Neuron (in vitro differentiated cells): ENCODE measurements at regions not wholly inside any gene's neighbourhood (a gene's known extent, or its start where the extent isn't known, plus 50 kb on each side); places are given as distances from the start of the nearest gene placed in this dataset.

Source experiments
- H2AFZ ChIP-seq: one replicate; pipeline ENCODE4 v1.6.1; 2013; ENCODE audit warnings: low read depth, mild to moderate bottlenecking, inconsistent platforms, low read length, moderate library complexity
- H3K27me3 ChIP-seq: one replicate; pipeline ENCODE4 v1.6.1; 2013; ENCODE audit warnings: low read length; ENCODE audit not compliant: insufficient read depth
- H3K36me3 ChIP-seq: one replicate; pipeline ENCODE4 v1.6.1; 2013; ENCODE audit warnings: low read length; ENCODE audit not compliant: insufficient read depth
- H3K4me1 ChIP-seq: one replicate; pipeline ENCODE4 v1.6.1; 2013; ENCODE audit warnings: low read length; ENCODE audit not compliant: insufficient read depth
- H3K4me3 ChIP-seq: 2 replicates; pipeline ENCODE4 v1.5.1; 2013; ENCODE audit warnings: mild to moderate bottlenecking, low read length, moderate library complexity
- H3K9me3 ChIP-seq: one replicate; pipeline ENCODE4 v1.6.1; 2013; ENCODE audit warnings: low read length

DNA sequence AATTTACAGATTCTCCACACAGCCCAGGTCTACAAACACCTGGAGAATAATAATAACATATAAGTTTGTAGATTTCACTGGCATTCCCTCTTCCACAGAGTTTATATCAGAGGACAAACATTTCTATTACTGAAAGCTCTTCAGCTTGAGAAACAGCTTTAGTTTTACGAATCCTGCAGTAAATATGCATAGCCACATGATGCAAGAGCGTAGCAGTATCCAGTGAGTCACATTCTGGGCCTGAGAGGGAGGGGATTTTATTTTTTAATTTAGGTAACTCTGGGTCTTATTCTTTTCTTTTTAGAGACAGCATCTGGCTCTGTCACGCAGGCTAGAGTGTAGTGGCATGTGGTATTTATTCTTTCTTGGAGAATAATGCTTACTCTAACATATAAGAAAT is 1002.8 kb downstream of the TRHDE start:
- no peaks in the 10 kb centered on the region for H3K27me3 ChIP-seq
- no peak overlapping the region for H3K4me3 ChIP-seq
- H2AFZ ChIP-seq = no peak overlapping the region
- H3K4me1 ChIP-seq = no peaks in the 10 kb centered on the region
- H3K9me3 ChIP-seq = no peaks in the 10 kb centered on the region
- no peaks in the 10 kb centered on the region for H3K36me3 ChIP-seq

DNA sequence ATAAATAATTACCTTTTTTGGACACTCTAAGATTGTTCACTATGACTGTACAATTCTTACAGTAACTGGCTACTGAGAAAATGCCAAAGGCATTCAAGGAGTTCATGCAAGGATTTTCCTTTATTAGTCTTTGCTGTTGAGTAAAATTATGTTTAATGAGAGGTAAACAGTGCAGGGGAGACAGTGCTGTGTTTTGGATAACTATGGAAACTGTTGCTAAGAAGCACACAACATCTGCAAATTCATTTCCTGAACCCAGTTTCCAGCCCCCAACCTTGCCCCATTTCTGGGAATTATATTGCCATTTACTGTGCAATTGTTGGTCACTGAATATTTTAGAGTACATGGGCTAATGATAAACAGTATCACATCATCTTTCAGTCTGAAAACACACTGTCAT is 1005.8 kb downstream of the TRHDE start:
- no peaks in the 10 kb centered on the region for H3K9me3 ChIP-seq
- H2AFZ ChIP-seq = no peak overlapping the region
- no peaks in the 10 kb centered on the region for H3K4me1 ChIP-seq
- H3K4me3 ChIP-seq = no peak overlapping the region
- H3K36me3 ChIP-seq = no peaks in the 10 kb centered on the region
- no peaks in the 10 kb centered on the region for H3K27me3 ChIP-seq

DNA sequence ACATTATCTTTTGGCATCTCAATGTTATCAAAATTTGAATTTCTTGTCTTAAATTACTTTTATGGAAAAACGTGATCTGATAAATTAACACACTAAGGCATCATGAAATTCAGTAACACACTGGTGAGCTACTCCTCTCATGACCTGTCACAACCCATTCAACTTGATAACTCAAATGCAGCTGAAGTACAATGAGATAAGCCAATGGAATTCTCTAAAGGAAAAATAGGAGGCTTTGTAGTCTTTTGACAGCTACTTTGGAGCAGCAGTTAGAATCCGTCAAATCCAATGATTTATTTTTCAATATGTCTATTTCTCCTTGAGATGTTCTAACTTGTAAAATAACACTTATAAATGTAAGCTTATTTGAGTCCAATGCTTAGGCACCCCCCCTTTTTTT is 1029.4 kb downstream of the TRHDE start:
- Histone ChIP-seq H2AFZ (no peak overlapping the region), H3K27me3 (no peaks in the 10 kb centered on the region), H3K4me1 (no peaks in the 10 kb centered on the region), H3K9me3 (no peaks in the 10 kb centered on the region), H3K36me3 (no peaks in the 10 kb centered on the region), H3K4me3 (no peak overlapping the region)

- H3K4me3 ChIP-seq = no peak overlapping the region
- H3K36me3 ChIP-seq = no peaks in the 10 kb centered on the region
- no peaks in the 10 kb centered on the region for H3K9me3 ChIP-seq
- no peak overlapping the region for H2AFZ ChIP-seq
- no peaks in the 10 kb centered on the region for H3K27me3 ChIP-seq
- no peaks in the 10 kb centered on the region for H3K4me1 ChIP-seq
Measured at GRCh38 chr12:73307260-73307659, 1035.1 kb downstream of the TRHDE start.

GRCh38 chr12:73308079-73308478 is 1035.9 kb downstream of the TRHDE start:
- H3K27me3 ChIP-seq = no peaks in the 10 kb centered on the region
- no peak overlapping the region for H3K4me3 ChIP-seq
- H2AFZ ChIP-seq = no peak overlapping the region
- no peaks in the 10 kb centered on the region for H3K4me1 ChIP-seq
- H3K9me3 ChIP-seq = no peaks in the 10 kb centered on the region
- no peaks in the 10 kb centered on the region for H3K36me3 ChIP-seq

DNA sequence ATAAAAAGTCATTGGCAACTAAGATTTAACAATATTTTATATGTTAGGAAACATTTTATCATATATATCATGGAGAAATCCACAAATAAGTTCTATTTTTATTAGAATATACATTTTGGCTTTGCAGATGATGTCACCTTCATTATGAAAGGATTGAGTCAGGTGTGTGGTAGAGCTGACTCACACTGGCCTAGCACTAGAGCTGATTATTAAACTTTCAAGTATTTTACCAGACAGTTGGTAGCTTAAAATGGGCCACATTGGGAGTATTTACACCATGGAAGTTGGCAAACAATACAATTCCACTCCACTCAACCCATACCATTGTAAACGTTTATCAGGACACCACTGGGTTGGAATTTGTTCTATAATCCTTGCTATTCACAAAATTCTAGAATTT is 1036.6 kb downstream of the TRHDE start:
- H3K36me3 ChIP-seq = no peaks in the 10 kb centered on the region
- H3K4me1 ChIP-seq = no peaks in the 10 kb centered on the region
- no peaks in the 10 kb centered on the region for H3K9me3 ChIP-seq
- H3K4me3 ChIP-seq = no peak overlapping the region
- no peaks in the 10 kb centered on the region for H3K27me3 ChIP-seq
- H2AFZ ChIP-seq = no peak overlapping the region

DNA sequence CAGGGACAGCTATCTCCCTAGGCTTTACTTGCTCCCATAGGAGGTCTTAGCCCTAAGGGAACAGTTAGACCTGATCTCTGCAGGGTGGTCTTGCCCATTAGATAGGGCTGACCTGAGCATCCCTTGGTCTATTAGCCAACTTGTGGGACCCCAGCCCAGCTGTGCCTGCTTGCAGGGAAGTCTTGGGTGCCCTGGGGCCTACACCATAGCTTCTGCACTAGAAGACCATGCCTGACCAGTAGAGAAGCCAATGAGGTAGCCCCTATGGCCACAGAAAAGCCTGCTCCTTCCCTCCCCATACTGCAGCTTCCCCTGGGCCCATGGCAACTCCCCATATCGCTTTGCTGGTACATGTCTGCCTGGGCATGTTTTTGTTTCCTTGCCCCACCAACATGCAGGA is 1049.1 kb downstream of the TRHDE start:
- Histone ChIP-seq H3K36me3 (no peaks in the 10 kb centered on the region), H3K27me3 (no peaks in the 10 kb centered on the region), H2AFZ (no peak overlapping the region), H3K4me1 (no peaks in the 10 kb centered on the region), H3K9me3 (no peaks in the 10 kb centered on the region), H3K4me3 (no peak overlapping the region)

DNA sequence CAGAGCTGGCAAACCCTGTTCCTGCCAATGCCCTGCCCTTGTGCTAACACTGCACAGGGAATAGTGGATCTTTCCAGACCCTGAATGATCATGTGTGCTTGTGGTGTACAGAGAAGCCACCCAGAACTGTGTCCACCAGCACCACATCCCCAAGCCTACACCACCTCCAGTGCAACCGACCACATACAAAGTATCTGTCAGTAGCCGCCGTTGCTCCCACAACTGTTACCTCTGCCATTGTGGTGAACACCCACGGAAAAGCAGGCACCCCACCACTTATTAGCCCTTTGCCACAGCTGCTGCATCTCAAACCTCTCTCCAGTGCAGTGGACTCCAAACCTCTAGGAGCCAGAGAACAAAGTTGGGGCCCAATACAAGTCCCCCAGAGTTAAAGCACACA is 1049.6 kb downstream of the TRHDE start:
- Histone ChIP-seq H3K4me3 (no peak overlapping the region), H3K27me3 (no peaks in the 10 kb centered on the region), H3K9me3 (no peaks in the 10 kb centered on the region), H3K4me1 (no peaks in the 10 kb centered on the region), H3K36me3 (no peaks in the 10 kb centered on the region), H2AFZ (no peak overlapping the region)

DNA sequence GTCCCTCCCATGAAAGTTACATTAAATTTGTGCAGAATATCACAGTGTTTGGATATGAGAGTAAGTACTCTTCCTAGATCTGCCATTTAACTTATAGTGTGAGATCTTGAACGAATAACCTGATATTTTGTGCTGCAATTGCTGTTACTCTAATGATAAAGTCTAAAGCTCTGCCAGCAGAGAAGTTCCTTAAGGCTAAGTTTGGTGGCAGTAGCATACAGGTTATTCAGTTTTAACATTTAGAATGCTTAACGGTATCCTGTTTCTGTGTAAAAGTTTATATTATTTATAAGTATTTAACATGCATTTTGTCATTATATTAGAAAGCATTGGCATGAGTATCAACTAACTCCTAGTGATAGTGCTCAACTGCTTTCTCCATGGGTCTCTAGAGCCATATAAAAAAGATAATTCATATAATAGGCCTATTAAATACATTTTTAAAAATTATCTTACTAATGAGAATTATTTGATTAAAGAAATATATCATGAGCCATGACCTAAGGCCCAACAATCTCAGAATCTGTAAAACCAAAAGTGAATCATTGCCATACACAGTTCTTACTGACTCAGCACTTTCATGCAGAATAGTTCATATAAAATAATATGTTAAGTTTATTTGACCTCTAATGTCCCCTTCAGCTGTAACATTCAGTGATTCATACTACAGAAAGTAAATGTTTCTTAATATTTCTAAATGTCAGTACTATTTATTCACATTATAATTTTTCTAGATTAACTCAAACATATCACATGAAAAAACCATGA is 1058.6 kb downstream of the TRHDE start:
- Histone ChIP-seq H3K36me3 (no peaks in the 10 kb centered on the region), H3K9me3 (no peaks in the 10 kb centered on the region), H3K4me3 (no peak overlapping the region), H3K27me3 (no peaks in the 10 kb centered on the region), H3K4me1 (no peaks in the 10 kb centered on the region), H2AFZ (no peak overlapping the region)

DNA sequence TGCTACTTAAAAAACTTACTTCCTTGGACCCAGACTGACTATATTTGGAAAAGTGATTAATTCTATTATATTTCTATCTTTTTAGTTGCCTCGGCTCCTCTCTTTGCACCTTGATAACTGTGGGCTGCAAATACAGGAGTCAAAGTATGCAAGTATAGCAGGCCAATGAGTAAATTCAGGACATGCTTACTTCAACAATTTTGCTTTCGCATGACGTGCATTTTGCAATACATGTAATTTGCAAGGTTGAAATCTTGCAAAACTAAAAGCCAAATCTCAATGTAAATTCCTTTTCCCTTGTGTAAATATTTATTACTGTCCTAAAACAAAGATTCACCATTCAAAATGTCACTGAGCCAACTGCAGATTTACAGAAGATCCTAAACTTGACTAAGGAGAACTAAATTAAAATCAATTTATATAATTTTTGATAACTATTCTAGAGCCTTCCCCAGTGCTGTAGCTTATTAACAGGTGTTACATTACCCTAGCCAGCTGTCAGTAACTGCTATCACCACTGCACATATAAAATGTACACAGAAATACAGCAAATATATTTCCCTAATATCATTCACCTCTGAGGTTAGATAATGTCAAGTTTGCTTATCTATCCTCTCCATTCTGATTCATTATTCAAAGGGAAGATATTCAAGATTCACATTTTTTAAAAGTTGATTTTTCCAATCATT is 1069.5 kb downstream of the TRHDE start:
- no peaks in the 10 kb centered on the region for H3K36me3 ChIP-seq
- no peak overlapping the region for H2AFZ ChIP-seq
- no peaks in the 10 kb centered on the region for H3K27me3 ChIP-seq
- H3K4me3 ChIP-seq = no peak overlapping the region
- H3K9me3 ChIP-seq = no peaks in the 10 kb centered on the region
- no peaks in the 10 kb centered on the region for H3K4me1 ChIP-seq

- no peaks in the 10 kb centered on the region for H3K36me3 ChIP-seq
- no peak overlapping the region for H3K4me3 ChIP-seq
- H3K4me1 ChIP-seq = no peaks in the 10 kb centered on the region
- no peaks in the 10 kb centered on the region for H3K27me3 ChIP-seq
- no peaks in the 10 kb centered on the region for H3K9me3 ChIP-seq
- no peak overlapping the region for H2AFZ ChIP-seq
Measured at GRCh38 chr12:73342733-73343132, 1070.6 kb downstream of the TRHDE start.

- Histone ChIP-seq H3K4me1 (no peaks in the 10 kb centered on the region), H2AFZ (no peak overlapping the region), H3K4me3 (no peak overlapping the region), H3K9me3 (no peaks in the 10 kb centered on the region), H3K36me3 (no peaks in the 10 kb centered on the region), H3K27me3 (no peaks in the 10 kb centered on the region)
Measured at GRCh38 chr12:73352826-73353225, 1080.7 kb downstream of the TRHDE start.

- H3K36me3 ChIP-seq = no peaks in the 10 kb centered on the region
- peaks cover 2% of the 10 kb centered on the region for H3K4me1 ChIP-seq
- H3K4me3 ChIP-seq = no peak overlapping the region
- no peak overlapping the region for H2AFZ ChIP-seq
- H3K27me3 ChIP-seq = no peaks in the 10 kb centered on the region
- no peaks in the 10 kb centered on the region for H3K9me3 ChIP-seq
Measured at GRCh38 chr12:73361156-73361863, 1089.1 kb downstream of the TRHDE start.
